IMR-90 (cell line): ENCODE measurements at regions not wholly inside any gene's neighbourhood (a gene's known extent, or its start where the extent isn't known, plus 50 kb on each side); places are given as distances from the start of the nearest gene placed in this dataset.

ENCODE experiments used
- ATAC-seq: fragments of 200-7000 bp; cut with Tn5 transposase; 2 replicates; pipeline ENCODE4 v1.9.1; 2020; ENCODE audit warnings: low read depth, mild to moderate bottlenecking, moderate library complexity
- BruUV-seq: library from RNA; stranded (reverse); fragments of 400-500 nt; replicated peaks from 2 replicates; lab custom pipeline; 2021; lab: Mats Ljungman, UMichigan
- CTCF ChIA-PET: fragments of 300-600 bp; formaldehyde crosslinking; extraction: SDS; loops from one replicate; lab custom pipeline; 2021; ENCODE audit warnings: antibody characterized with exemption; lab: Yijun Ruan, JAX
- POLR2A ChIA-PET: fragments of 300-600 bp; sonication (Branson Sonifier 250); formaldehyde crosslinking; loops from one replicate; lab custom pipeline; 2022; ENCODE audit warnings: antibody characterized with exemption; ENCODE audit not compliant: unreplicated experiment; lab: Charles Lee
- DNase-seq: peaks from one replicate; pipeline ENCODE4 v3.0.0; 2013
- H2AFZ ChIP-seq: replicated peaks from 2 replicates; pipeline ENCODE3; 2013; ENCODE audit warnings: low read length, mild to moderate bottlenecking; ENCODE audit not compliant: poor library complexity
- H2AK5ac ChIP-seq: 2 replicates; pipeline ENCODE4 v1.6.1; 2013; ENCODE audit warnings: low read depth, low read length, inconsistent platforms
- H2AK9ac ChIP-seq: replicated peaks from 2 replicates; pipeline ENCODE3; 2013; ENCODE audit warnings: mild to moderate bottlenecking, low read depth, low read length, moderate library complexity; ENCODE audit not compliant: poor library complexity
- H2BK120ac ChIP-seq: 2 replicates; pipeline ENCODE4 v1.6.1; 2013; ENCODE audit warnings: low read depth, low read length, inconsistent platforms
- H2BK15ac ChIP-seq: 3 replicates; pipeline ENCODE4 v1.6.1; 2013; ENCODE audit warnings: low read depth, low read length, inconsistent platforms
- H2BK20ac ChIP-seq: 2 replicates; pipeline ENCODE4 v1.6.1; 2013; ENCODE audit warnings: low read depth, mild to moderate bottlenecking, inconsistent platforms, low read length, moderate library complexity
- H2BK5ac ChIP-seq: 2 replicates; pipeline ENCODE4 v1.6.1; 2013; ENCODE audit warnings: mild to moderate bottlenecking, low read depth, low read length, inconsistent platforms; ENCODE audit not compliant: poor library complexity, severe bottlenecking
- H3K14ac ChIP-seq: replicated peaks from 2 replicates; pipeline ENCODE4 v1.6.1; 2013; ENCODE audit warnings: low read depth, low read length, inconsistent platforms
- H3K18ac ChIP-seq: 2 replicates; pipeline ENCODE4 v1.6.1; 2013; ENCODE audit warnings: low read depth, low read length, control low read depth
- H3K23ac ChIP-seq: 2 replicates; pipeline ENCODE4 v1.6.1; 2013; ENCODE audit warnings: low read depth, low read length, inconsistent platforms
- H3K27ac ChIP-seq: 2 replicates; pipeline ENCODE4 v1.5.1; 2013; ENCODE audit warnings: mild to moderate bottlenecking, control low read depth, low read length; ENCODE audit not compliant: insufficient read depth
- H3K27me3 ChIP-seq: 2 replicates; pipeline ENCODE4 v1.6.1; 2013; ENCODE audit warnings: low read length; ENCODE audit not compliant: control insufficient read depth, insufficient read depth
- H3K36me3 ChIP-seq: 2 replicates; pipeline ENCODE4 v1.6.1; 2013; ENCODE audit warnings: low read length, mixed read lengths; ENCODE audit not compliant: control insufficient read depth, insufficient read depth
- H3K4ac ChIP-seq: 2 replicates; pipeline ENCODE4 v1.6.1; 2013; ENCODE audit warnings: low read depth, low read length, inconsistent platforms
- H3K4me1 ChIP-seq: 2 replicates; pipeline ENCODE4 v1.6.1; 2013; ENCODE audit warnings: low read length, mixed read lengths; ENCODE audit not compliant: control insufficient read depth, insufficient read depth
- H3K4me2 ChIP-seq: 2 replicates; pipeline ENCODE4 v1.6.1; 2013; ENCODE audit warnings: low read depth, mild to moderate bottlenecking, control low read depth, low read length, moderate library complexity
- H3K4me3 ChIP-seq: 2 replicates; pipeline ENCODE4 v1.5.1; 2013; ENCODE audit warnings: low read depth, mild to moderate bottlenecking, control low read depth, low read length, moderate library complexity; ENCODE audit not compliant: insufficient read depth
- H3K56ac ChIP-seq: 2 replicates; pipeline ENCODE4 v1.6.1; 2013; ENCODE audit warnings: low read length, inconsistent platforms; ENCODE audit not compliant: insufficient read depth; ENCODE audit errors: extremely low read depth
- H3K79me1 ChIP-seq, 2 experiments: 2 replicates each; pipeline ENCODE4 v1.6.1; 2013; ENCODE audit warnings: low read length in 2 of 2, inconsistent platforms in 1 of 2, low read depth in 1 of 2
- H3K9ac ChIP-seq: 2 replicates; pipeline ENCODE4 v1.6.1; 2013; ENCODE audit warnings: low read depth, low read length, control low read depth
- H3K9me1 ChIP-seq: 2 replicates; pipeline ENCODE4 v1.6.1; 2013; ENCODE audit warnings: low read length, inconsistent platforms; ENCODE audit not compliant: insufficient read depth
- H3K9me3 ChIP-seq: 2 replicates; pipeline ENCODE4 v1.6.1; 2013; ENCODE audit warnings: low read length; ENCODE audit not compliant: control insufficient read depth, insufficient read depth
- H4K20me1 ChIP-seq: 2 replicates; pipeline ENCODE4 v1.6.1; 2013; ENCODE audit warnings: low read length, inconsistent platforms; ENCODE audit not compliant: insufficient read depth
- H4K5ac ChIP-seq: 2 replicates; pipeline ENCODE4 v1.6.1; 2013; ENCODE audit warnings: mild to moderate bottlenecking, low read depth, low read length, control low read depth
- H4K8ac ChIP-seq, 2 experiments: 2 replicates each; pipeline ENCODE4 v1.6.1; 2013; ENCODE audit warnings: low read depth in 2 of 2, low read length in 2 of 2, control low read depth in 1 of 2, inconsistent platforms in 1 of 2
- H4K91ac ChIP-seq: 2 replicates; pipeline ENCODE4 v1.6.1; 2013; ENCODE audit warnings: low read depth, low read length, inconsistent platforms; ENCODE audit not compliant: insufficient read depth
- BHLHE40 ChIP-seq: fragments of 150-350 bp; IDR thresholded peaks from 2 replicates; pipeline ENCODE4 v1.6.1; 2016; ENCODE audit warnings: mild to moderate bottlenecking, low read depth, low read length
- CEBPB ChIP-seq: IDR thresholded peaks from 2 replicates; pipeline ENCODE4 v1.6.1; 2012; ENCODE audit warnings: low read depth, low read length, improper control_type of control experiment
- CHD1 ChIP-seq: IDR thresholded peaks from 2 replicates; pipeline ENCODE4 v1.6.1; 2012; ENCODE audit warnings: low read depth, low read length, improper control_type of control experiment
- FOS ChIP-seq: fragments of 150-350 bp; IDR thresholded peaks from 2 replicates; pipeline ENCODE4 v1.6.1; 2016; ENCODE audit warnings: low read depth, low read length
- MAFK ChIP-seq: IDR thresholded peaks from 2 replicates; pipeline ENCODE4 v1.6.1; 2012; ENCODE audit warnings: low read depth, low read length, improper control_type of control experiment
- MAZ ChIP-seq: IDR thresholded peaks from 2 replicates; pipeline ENCODE4 v1.6.1; 2012; ENCODE audit warnings: low read depth, mild to moderate bottlenecking, low read length, improper control_type of control experiment, moderate library complexity, borderline replicate concordance
- MXI1 ChIP-seq: IDR thresholded peaks from 2 replicates; pipeline ENCODE4 v1.6.1; 2012; ENCODE audit warnings: low read depth, mild to moderate bottlenecking, low read length, moderate library complexity, borderline replicate concordance
- NFE2L2 ChIP-seq: fragments of 150-350 bp; IDR thresholded peaks from 2 replicates; pipeline ENCODE4 v1.6.1; 2016; ENCODE audit warnings: low read depth, mild to moderate bottlenecking, low read length
- POLR2A ChIP-seq: IDR thresholded peaks from 2 replicates; pipeline ENCODE4 v1.6.1; 2012; ENCODE audit warnings: mild to moderate bottlenecking, low read depth, low read length
- RAD21 ChIP-seq: IDR thresholded peaks from 2 replicates; pipeline ENCODE4 v1.6.1; 2012; ENCODE audit warnings: low read length, improper control_type of control experiment
- RCOR1 ChIP-seq: IDR thresholded peaks from 2 replicates; pipeline ENCODE4 v1.6.1; 2012; ENCODE audit warnings: mild to moderate bottlenecking, low read length, improper control_type of control experiment; ENCODE audit not compliant: insufficient replicate concordance
- RFX5 ChIP-seq: IDR thresholded peaks from 2 replicates; pipeline ENCODE4 v1.8.0; 2012; ENCODE audit warnings: low read depth, mild to moderate bottlenecking, low read length, moderate library complexity
- SMC3 ChIP-seq: fragments of 150-350 bp; IDR thresholded peaks from 2 replicates; pipeline ENCODE4 v1.6.1; 2016; ENCODE audit warnings: low read depth, mild to moderate bottlenecking, antibody characterized with exemption, low read length, moderate library complexity
- WGBS, 2 experiments: methylation state at CpG; one replicate each; pipeline versions ENCODE4 v1.1.5 to v1.1.7; 2013; ENCODE audit warnings: missing lambda C conversion rate in 2 of 2; ENCODE audit not compliant: insufficient read length in 1 of 2; ENCODE audit errors: extremely low coverage in 2 of 2; 5-methylcytosine and 5-hydroxymethylcytosine counted together
- dilution Hi-C: fragments of 300-500 bp; cut with HindIII; formaldehyde crosslinking; loops from one replicate; pipeline ENCODE4 v1.14.3; 2018; ENCODE audit warnings: low sequenced_read_pairs; ENCODE audit not compliant: unreplicated experiment
- in situ Hi-C: fragments of 300-500 bp; cut with MboI; formaldehyde crosslinking; loops from 3 replicates; pipeline ENCODE4 v1.14.3; 2019; ENCODE audit warnings: low sequenced_read_pairs, inconsistent platforms, mixed read lengths
- intact Hi-C: fragments of 100-400 bp; cut with micrococcal nuclease; formaldehyde crosslinking; loops from 2 replicates; pipeline ENCODE4 v1.10.0; 2022
- TF ChIP-seq, protein P1 (sequence below): fragments of 150-350 bp; IDR thresholded peaks from 2 replicates; pipeline ENCODE4 v1.6.1; 2017; ENCODE audit warnings: mild to moderate bottlenecking, antibody characterized with exemption, low read length, low read depth
- TF ChIP-seq, protein P2 (sequence below): fragments of 150-350 bp; IDR thresholded peaks from 2 replicates; pipeline ENCODE4 v1.6.1; 2016; ENCODE audit warnings: low read depth, mild to moderate bottlenecking, low read length, moderate library complexity, borderline replicate concordance
- TF ChIP-seq, protein P3 (sequence below): conservative IDR thresholded peaks from 2 replicates; pipeline ENCODE4 v1.5.1; 2012; ENCODE audit warnings: mild to moderate bottlenecking, low read depth, low read length, improper control_type of control experiment

GRCh38 chr10:52940921-52941320 lies 168.3 kb upstream of the MBL2 start:
- no peak overlapping the region for H2AK9ac ChIP-seq
- no peaks in the 10 kb centered on the region for H3K27me3 ChIP-seq
- H3K4me2 ChIP-seq = no peak overlapping the region
- H4K20me1 ChIP-seq = no peaks in the 10 kb centered on the region
- no peaks in the 10 kb centered on the region for H3K36me3 ChIP-seq
- no peaks in the 10 kb centered on the region for H3K9me3 ChIP-seq
- no peak overlapping the region for H4K91ac ChIP-seq
- ATAC-seq (no peak), DNase-seq (no peak)
- no peak overlapping the region for H3K14ac ChIP-seq
- H3K4ac ChIP-seq = no peak overlapping the region
- WGBS, 2 experiments = 100% methylated on average over 1 of the region's 12 CpGs; no CpG with 5 or more reads in 1 of the 2 experiments
- intact Hi-C loops = loop anchor here (10.0 kb wide), 1 partner anchor 126 kb away; no protein-coding TSS in a partner anchor
- dilution Hi-C loops = no loop called here
- H3K9ac ChIP-seq = no peak overlapping the region
- no peak overlapping the region for H4K5ac ChIP-seq
- H2BK120ac ChIP-seq = no peak overlapping the region
- in situ Hi-C loops = no loop called here
- no peak overlapping the region for H3K23ac ChIP-seq
- ChIA-PET CTCF (no interaction called here), POLR2A (no interaction called here)
- H3K27ac ChIP-seq = no peak overlapping the region
- H2BK5ac ChIP-seq = no peak overlapping the region
- no TSS peak for BruUV-seq
- H4K8ac ChIP-seq = no peak overlapping the region
- H3K18ac ChIP-seq = no peak overlapping the region
- TF ChIP-seq, protein P1, sequence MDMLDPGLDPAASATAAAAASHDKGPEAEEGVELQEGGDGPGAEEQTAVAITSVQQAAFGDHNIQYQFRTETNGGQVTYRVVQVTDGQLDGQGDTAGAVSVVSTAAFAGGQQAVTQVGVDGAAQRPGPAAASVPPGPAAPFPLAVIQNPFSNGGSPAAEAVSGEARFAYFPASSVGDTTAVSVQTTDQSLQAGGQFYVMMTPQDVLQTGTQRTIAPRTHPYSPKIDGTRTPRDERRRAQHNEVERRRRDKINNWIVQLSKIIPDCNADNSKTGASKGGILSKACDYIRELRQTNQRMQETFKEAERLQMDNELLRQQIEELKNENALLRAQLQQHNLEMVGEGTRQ = no peak
- TF ChIP-seq FOS (no peak), BHLHE40 (no peak), MAFK (no peak), RCOR1 (no peak), MXI1 (no peak), NFE2L2 (no peak), CEBPB (no peak), RFX5 (no peak), CHD1 (no peak), RAD21 (no peak), SMC3 (no peak), POLR2A (no peak), MAZ (no peak)
- TF ChIP-seq, protein P2, sequence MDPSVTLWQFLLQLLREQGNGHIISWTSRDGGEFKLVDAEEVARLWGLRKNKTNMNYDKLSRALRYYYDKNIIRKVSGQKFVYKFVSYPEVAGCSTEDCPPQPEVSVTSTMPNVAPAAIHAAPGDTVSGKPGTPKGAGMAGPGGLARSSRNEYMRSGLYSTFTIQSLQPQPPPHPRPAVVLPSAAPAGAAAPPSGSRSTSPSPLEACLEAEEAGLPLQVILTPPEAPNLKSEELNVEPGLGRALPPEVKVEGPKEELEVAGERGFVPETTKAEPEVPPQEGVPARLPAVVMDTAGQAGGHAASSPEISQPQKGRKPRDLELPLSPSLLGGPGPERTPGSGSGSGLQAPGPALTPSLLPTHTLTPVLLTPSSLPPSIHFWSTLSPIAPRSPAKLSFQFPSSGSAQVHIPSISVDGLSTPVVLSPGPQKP = no peak
- TF ChIP-seq, protein P3, sequence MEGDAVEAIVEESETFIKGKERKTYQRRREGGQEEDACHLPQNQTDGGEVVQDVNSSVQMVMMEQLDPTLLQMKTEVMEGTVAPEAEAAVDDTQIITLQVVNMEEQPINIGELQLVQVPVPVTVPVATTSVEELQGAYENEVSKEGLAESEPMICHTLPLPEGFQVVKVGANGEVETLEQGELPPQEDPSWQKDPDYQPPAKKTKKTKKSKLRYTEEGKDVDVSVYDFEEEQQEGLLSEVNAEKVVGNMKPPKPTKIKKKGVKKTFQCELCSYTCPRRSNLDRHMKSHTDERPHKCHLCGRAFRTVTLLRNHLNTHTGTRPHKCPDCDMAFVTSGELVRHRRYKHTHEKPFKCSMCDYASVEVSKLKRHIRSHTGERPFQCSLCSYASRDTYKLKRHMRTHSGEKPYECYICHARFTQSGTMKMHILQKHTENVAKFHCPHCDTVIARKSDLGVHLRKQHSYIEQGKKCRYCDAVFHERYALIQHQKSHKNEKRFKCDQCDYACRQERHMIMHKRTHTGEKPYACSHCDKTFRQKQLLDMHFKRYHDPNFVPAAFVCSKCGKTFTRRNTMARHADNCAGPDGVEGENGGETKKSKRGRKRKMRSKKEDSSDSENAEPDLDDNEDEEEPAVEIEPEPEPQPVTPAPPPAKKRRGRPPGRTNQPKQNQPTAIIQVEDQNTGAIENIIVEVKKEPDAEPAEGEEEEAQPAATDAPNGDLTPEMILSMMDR = no peak
- H2BK15ac ChIP-seq = no peak overlapping the region
- no peak overlapping the region for H3K56ac ChIP-seq
- no peaks in the 10 kb centered on the region for H3K79me1 ChIP-seq
- H2BK20ac ChIP-seq = no peak overlapping the region
- H2AK5ac ChIP-seq = no peak overlapping the region
- H3K4me3 ChIP-seq = no peak overlapping the region
- no peaks in the 10 kb centered on the region for H3K9me1 ChIP-seq
- no peaks in the 10 kb centered on the region for H3K4me1 ChIP-seq
- no peak overlapping the region for H2AFZ ChIP-seq
